Astrocyte (in vitro differentiated cells and primary cell): ENCODE measurements at regions not wholly inside any gene's neighbourhood (a gene's known extent, or its start where the extent isn't known, plus 50 kb on each side); places are given as distances from the start of the nearest gene placed in this dataset.

Experiments used
- DNase-seq: peaks from one replicate; pipeline ENCODE4 v3.0.0-alpha.2; 2010; ENCODE audit warnings: low read depth
- FAIRE-seq: peaks from 2 replicates; lab custom pipeline; 2011; peaks lifted over from hg19 to GRCh38; lab: Jason Lieb, UNC
- H2AFZ ChIP-seq: 2 replicates; pipeline ENCODE4 v1.6.0; 2012; ENCODE audit warnings: low read depth, low read length, inconsistent platforms
- H3K27ac ChIP-seq: 2 replicates; pipeline ENCODE4 v1.5.1; 2011; ENCODE audit warnings: low read depth, low read length, inconsistent platforms
- H3K27me3 ChIP-seq: 2 replicates; pipeline ENCODE4 v1.6.0; 2011; ENCODE audit warnings: low read length, inconsistent platforms; ENCODE audit not compliant: insufficient read depth
- H3K36me3 ChIP-seq: 2 replicates; pipeline ENCODE4 v1.5.1; 2011; ENCODE audit warnings: low read length, inconsistent platforms; ENCODE audit not compliant: insufficient read depth
- H3K4me1 ChIP-seq: 2 replicates; pipeline ENCODE4 v1.5.1; 2011; ENCODE audit warnings: low read length, inconsistent platforms; ENCODE audit not compliant: insufficient read depth
- H3K4me2 ChIP-seq: 2 replicates; pipeline ENCODE4 v1.6.0; 2012; ENCODE audit warnings: low read length, inconsistent platforms
- H3K4me3 ChIP-seq: 2 replicates; pipeline ENCODE4 v1.5.1; 2011; ENCODE audit warnings: low read depth, mild to moderate bottlenecking, low read length, inconsistent platforms; ENCODE audit not compliant: insufficient read depth
- H3K79me2 ChIP-seq: 2 replicates; pipeline ENCODE4 v1.6.0; 2012; ENCODE audit warnings: mild to moderate bottlenecking, low read length, inconsistent platforms; ENCODE audit not compliant: insufficient read depth
- H3K9ac ChIP-seq: 2 replicates; pipeline ENCODE4 v1.6.0; 2012; ENCODE audit warnings: mild to moderate bottlenecking, low read length, inconsistent platforms
- H3K9me3 ChIP-seq: 2 replicates; pipeline ENCODE4 v1.5.1; 2012; ENCODE audit warnings: low read depth, mild to moderate bottlenecking, low read length, inconsistent platforms; ENCODE audit not compliant: insufficient read depth
- H4K20me1 ChIP-seq: 2 replicates; pipeline ENCODE4 v1.6.0; 2012; ENCODE audit warnings: low read length, inconsistent platforms; ENCODE audit not compliant: insufficient read depth
- H3K27ac Mint-ChIP-seq: one replicate; pipeline ENCODE4 v1.8.0; 2021; ENCODE audit warnings: mild to moderate bottlenecking, mixed read lengths; ENCODE audit not compliant: unreplicated experiment
- H3K27me3 Mint-ChIP-seq: one replicate; pipeline ENCODE4 v1.8.0; 2021; ENCODE audit warnings: low read depth, mixed read lengths; ENCODE audit not compliant: unreplicated experiment
- H3K36me3 Mint-ChIP-seq: one replicate; pipeline ENCODE4 v1.8.0; 2021; ENCODE audit warnings: low read depth, mixed read lengths; ENCODE audit not compliant: unreplicated experiment
- H3K4me1 Mint-ChIP-seq: one replicate; pipeline ENCODE4 v1.8.0; 2021; ENCODE audit warnings: low read depth, mixed read lengths; ENCODE audit not compliant: unreplicated experiment
- H3K4me3 Mint-ChIP-seq: one replicate; pipeline ENCODE4 v1.8.0; 2021; ENCODE audit warnings: mild to moderate bottlenecking, moderate library complexity, mixed read lengths; ENCODE audit not compliant: unreplicated experiment
- H3K9me3 Mint-ChIP-seq: one replicate; pipeline ENCODE4 v1.8.0; 2021; ENCODE audit warnings: mild to moderate bottlenecking, mixed read lengths; ENCODE audit not compliant: unreplicated experiment
- CTCF ChIP-seq: IDR thresholded peaks from 2 replicates; pipeline ENCODE4 v1.5.1; 2011; ENCODE audit warnings: low read depth, mild to moderate bottlenecking, inconsistent platforms, low read length, moderate library complexity; ENCODE audit not compliant: insufficient read depth
- EZH2 ChIP-seq: IDR thresholded peaks from 2 replicates; pipeline ENCODE4 v1.6.1; 2012; ENCODE audit warnings: mild to moderate bottlenecking, low read length, inconsistent platforms; ENCODE audit not compliant: insufficient read depth

GRCh38 chr1:81186261-81186660 is 614.5 kb upstream of the ADGRL2 start:
- Mint-ChIP-seq H3K9me3 (no peaks in the 10 kb centered on the region), H3K4me3 (no peak overlapping the region), H3K4me1 (peaks cover 5% of the 10 kb centered on the region), H3K27me3 (no peaks in the 10 kb centered on the region), H3K27ac (no peak overlapping the region), H3K36me3 (no peaks in the 10 kb centered on the region)
- Histone ChIP-seq H3K9me3 (peaks cover 2% of the 10 kb centered on the region), H3K27me3 (no peaks in the 10 kb centered on the region), H3K27ac (no peak overlapping the region), H3K4me2 (no peak overlapping the region), H3K79me2 (no peaks in the 10 kb centered on the region), H4K20me1 (no peaks in the 10 kb centered on the region), H3K9ac (no peak overlapping the region), H2AFZ (no peak overlapping the region), H3K4me1 (no peaks in the 10 kb centered on the region), H3K4me3 (no peak overlapping the region), H3K36me3 (no peaks in the 10 kb centered on the region)
- no peak for FAIRE-seq
- DNase-seq: peak; percentile 17
- TF ChIP-seq EZH2 (no peak), CTCF (no peak)

GRCh38 chr1:81183553-81183952 is 617.2 kb upstream of the ADGRL2 start:
- Mint-ChIP-seq H3K9me3 (peaks cover 4% of the 10 kb centered on the region), H3K4me1 (peaks cover 5% of the 10 kb centered on the region), H3K36me3 (no peaks in the 10 kb centered on the region), H3K27me3 (no peaks in the 10 kb centered on the region), H3K27ac (no peak overlapping the region), H3K4me3 (no peak overlapping the region)
- H3K9ac ChIP-seq: no peak overlapping the region
- no peaks in the 10 kb centered on the region for H3K27me3 ChIP-seq
- H3K27ac ChIP-seq: no peak overlapping the region
- no peaks in the 10 kb centered on the region for H3K36me3 ChIP-seq
- H4K20me1 ChIP-seq: no peaks in the 10 kb centered on the region
- TF ChIP-seq CTCF: no peak
- TF ChIP-seq EZH2: no peak
- H3K9me3 ChIP-seq: peaks cover 3% of the 10 kb centered on the region
- FAIRE-seq: no peak
- H3K79me2 ChIP-seq: no peaks in the 10 kb centered on the region
- no peak overlapping the region for H3K4me3 ChIP-seq
- no peak overlapping the region for H3K4me2 ChIP-seq
- no peak for DNase-seq
- H3K4me1 ChIP-seq: peaks cover 4% of the 10 kb centered on the region
- H2AFZ ChIP-seq: no peak overlapping the region

DNA sequence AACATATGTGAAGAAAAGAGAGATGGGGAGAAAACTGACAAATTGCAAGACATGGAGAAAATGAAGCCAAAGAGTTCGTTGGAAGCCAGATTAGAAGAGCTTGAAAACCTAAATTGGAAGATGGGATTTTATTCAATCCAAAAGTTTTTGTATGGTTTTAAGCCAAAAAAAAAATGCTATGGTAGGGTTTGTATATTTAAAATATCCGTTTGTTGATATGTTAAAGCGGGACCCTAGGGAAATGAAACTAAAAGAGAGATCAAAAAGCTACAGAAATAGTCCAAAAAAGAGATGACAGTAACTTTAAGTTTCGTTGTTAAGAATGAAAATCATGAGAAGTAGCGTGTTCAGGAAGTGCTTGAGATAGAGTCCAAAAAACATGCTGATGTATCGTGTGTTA is 617.7 kb upstream of the ADGRL2 start:
- Histone ChIP-seq H2AFZ (no peak overlapping the region), H3K27ac (no peak overlapping the region), H3K79me2 (no peaks in the 10 kb centered on the region), H3K4me1 (peaks cover 4% of the 10 kb centered on the region), H3K9me3 (peaks cover 3% of the 10 kb centered on the region), H3K4me2 (no peak overlapping the region), H3K4me3 (no peak overlapping the region), H3K9ac (no peak overlapping the region), H4K20me1 (no peaks in the 10 kb centered on the region), H3K36me3 (no peaks in the 10 kb centered on the region), H3K27me3 (no peaks in the 10 kb centered on the region)
- Mint-ChIP-seq H3K27ac (no peak overlapping the region), H3K27me3 (no peaks in the 10 kb centered on the region), H3K4me1 (peaks cover 5% of the 10 kb centered on the region), H3K36me3 (no peaks in the 10 kb centered on the region), H3K9me3 (peaks cover 4% of the 10 kb centered on the region), H3K4me3 (no peak overlapping the region)
- TF ChIP-seq EZH2 (no peak), CTCF (no peak)
- no peak for FAIRE-seq
- no peak for DNase-seq
